HEK293 (cell line): ENCODE measurements at regions not wholly inside any gene's neighbourhood (a gene's known extent, or its start where the extent isn't known, plus 50 kb on each side); places are given as distances from the start of the nearest gene placed in this dataset.

ENCODE experiments used
- CTCF ChIA-PET: fragments of 350-600 bp; formaldehyde crosslinking; extraction: SDS; loops from one replicate; lab custom pipeline; 2021; ENCODE audit warnings: antibody characterized with exemption; lab: Yijun Ruan, JAX
- POLR2A ChIA-PET: fragments of 300-600 bp; formaldehyde crosslinking; extraction: SDS; loops from one replicate; lab custom pipeline; 2020; ENCODE audit warnings: antibody characterized with exemption, inconsistent platforms; lab: Yijun Ruan, JAX
- H3K27ac ChIP-seq: fragments of 200-500 bp; sonication (Bioruptor generic); 2 replicates; pipeline ENCODE4 v1.5.1; 2014; ENCODE audit warnings: low read depth, low read length, control low read depth, inconsistent platforms; ENCODE audit errors: extremely low read depth
- H3K36me3 ChIP-seq, 2 experiments: fragments of 200-500 bp in 1 of 2; sonication (Bioruptor generic) in 1 of 2; 1 replicate in 1 of 2; 2 replicates in 1 of 2; pipeline ENCODE4 v1.5.1; 2014 to 2017; ENCODE audit warnings: inconsistent platforms in 2 of 2, low read length in 2 of 2; ENCODE audit not compliant: control insufficient read depth in 2 of 2, insufficient read depth in 1 of 2
- H3K4me1 ChIP-seq: fragments of 200-500 bp; sonication (Bioruptor generic); 2 replicates; pipeline ENCODE4 v1.5.1; 2014; ENCODE audit warnings: mild to moderate bottlenecking, low read length, inconsistent platforms; ENCODE audit not compliant: control insufficient read depth, insufficient read depth
- H3K4me3 ChIP-seq: 2 replicates; pipeline ENCODE4 v1.5.1; 2011; ENCODE audit warnings: low read depth, mild to moderate bottlenecking, control low read depth, low read length, moderate library complexity
- H3K9me3 ChIP-seq: fragments of 200-500 bp; sonication (Bioruptor generic); 2 replicates; pipeline ENCODE4 v1.5.1; 2014; ENCODE audit warnings: low read depth, low read length, inconsistent platforms; ENCODE audit not compliant: control insufficient read depth, insufficient read depth
- HOXA7 ChIP-seq: sonication (generic); formaldehyde crosslinking; IDR thresholded peaks from 2 replicates; pipeline ENCODE4 v1.8.1; 2022; ENCODE audit warnings: missing genetic modification reagents, borderline replicate concordance
- RBAK ChIP-seq: fragments of 450-650 bp; formaldehyde crosslinking; IDR thresholded peaks from 2 replicates; pipeline ENCODE4 v1.5.1; 2016; ENCODE audit warnings: missing biosample characterization, missing genetic modification characterization
- REPIN1 ChIP-seq: fragments of 450-650 bp; formaldehyde crosslinking; IDR thresholded peaks from 2 replicates; pipeline ENCODE4 v1.5.1; 2017; ENCODE audit warnings: missing biosample characterization, missing genetic modification characterization, low read depth
- SCRT1 ChIP-seq: fragments of 450-650 bp; formaldehyde crosslinking; IDR thresholded peaks from 2 replicates; pipeline ENCODE4 v1.5.1; 2016; ENCODE audit warnings: missing biosample characterization, missing genetic modification characterization, borderline replicate concordance
- YY1 ChIP-seq: fragments of 450-650 bp; formaldehyde crosslinking; IDR thresholded peaks from 2 replicates; pipeline ENCODE4 v1.5.1; 2018; ENCODE audit warnings: missing biosample characterization, missing genetic modification characterization
- ZBTB1 ChIP-seq: fragments of 450-650 bp; formaldehyde crosslinking; IDR thresholded peaks from 2 replicates; pipeline ENCODE4 v1.5.1; 2016; ENCODE audit warnings: missing biosample characterization, missing genetic modification characterization
- ZNF16 ChIP-seq: fragments of 450-650 bp; formaldehyde crosslinking; IDR thresholded peaks from 2 replicates; pipeline ENCODE4 v1.5.1; 2016; ENCODE audit warnings: low read depth, missing biosample characterization, missing genetic modification characterization
- ZNF19 ChIP-seq: fragments of 450-650 bp; formaldehyde crosslinking; IDR thresholded peaks from 2 replicates; pipeline ENCODE4; 2016; ENCODE audit warnings: missing biosample characterization, missing genetic modification characterization, low read depth
- ZNF223 ChIP-seq: fragments of 450-650 bp; formaldehyde crosslinking; IDR thresholded peaks from 2 replicates; pipeline ENCODE4 v1.5.1; 2016; ENCODE audit warnings: missing biosample characterization, missing genetic modification characterization
- ZNF350 ChIP-seq: fragments of 450-650 bp; formaldehyde crosslinking; IDR thresholded peaks from 2 replicates; pipeline ENCODE4 v1.5.0; 2017; ENCODE audit warnings: missing biosample characterization, mild to moderate bottlenecking, missing genetic modification characterization
- ZNF610 ChIP-seq: fragments of 450-650 bp; formaldehyde crosslinking; IDR thresholded peaks from 2 replicates; pipeline ENCODE4 v1.5.1; 2016; ENCODE audit warnings: missing biosample characterization, missing genetic modification characterization, borderline replicate concordance
- ZNF621 ChIP-seq: fragments of 450-650 bp; formaldehyde crosslinking; IDR thresholded peaks from 2 replicates; pipeline ENCODE4 v1.5.1; 2017; ENCODE audit warnings: missing biosample characterization, missing genetic modification characterization
- ZNF624 ChIP-seq: fragments of 450-650 bp; formaldehyde crosslinking; IDR thresholded peaks from 2 replicates; pipeline ENCODE4 v1.5.1; 2017; ENCODE audit warnings: missing biosample characterization, missing genetic modification characterization
- ZNF639 ChIP-seq: fragments of 450-650 bp; formaldehyde crosslinking; IDR thresholded peaks from 2 replicates; pipeline ENCODE4 v1.5.1; 2016; ENCODE audit warnings: missing biosample characterization, missing genetic modification characterization
- ZNF704 ChIP-seq: fragments of 450-650 bp; formaldehyde crosslinking; IDR thresholded peaks from 2 replicates; pipeline ENCODE4 v1.5.1; 2016; ENCODE audit warnings: missing biosample characterization, missing genetic modification characterization
- ZNF768 ChIP-seq: fragments of 450-650 bp; formaldehyde crosslinking; IDR thresholded peaks from 2 replicates; pipeline ENCODE4 v1.5.1; 2018; ENCODE audit warnings: missing biosample characterization, mild to moderate bottlenecking, missing genetic modification characterization
- ZSCAN16 ChIP-seq: fragments of 450-650 bp; formaldehyde crosslinking; IDR thresholded peaks from 2 replicates; pipeline ENCODE4 v1.5.1; 2016; ENCODE audit warnings: missing biosample characterization, missing genetic modification characterization
- TF ChIP-seq, protein P1 (sequence below): fragments of 450-650 bp; formaldehyde crosslinking; IDR thresholded peaks from 2 replicates; pipeline ENCODE4 v1.5.1; 2016; ENCODE audit warnings: missing biosample characterization, missing genetic modification characterization, low read depth
- TF ChIP-seq, protein P2 (sequence below): fragments of 450-650 bp; formaldehyde crosslinking; IDR thresholded peaks from 2 replicates; pipeline ENCODE4 v1.5.1; 2016; ENCODE audit warnings: missing biosample characterization, missing genetic modification characterization
- TF ChIP-seq, protein P3 (sequence below): fragments of 450-650 bp; IDR thresholded peaks from 2 replicates; pipeline ENCODE4 v1.5.1; 2018; ENCODE audit warnings: missing biosample characterization, missing genetic modification characterization

DNA sequence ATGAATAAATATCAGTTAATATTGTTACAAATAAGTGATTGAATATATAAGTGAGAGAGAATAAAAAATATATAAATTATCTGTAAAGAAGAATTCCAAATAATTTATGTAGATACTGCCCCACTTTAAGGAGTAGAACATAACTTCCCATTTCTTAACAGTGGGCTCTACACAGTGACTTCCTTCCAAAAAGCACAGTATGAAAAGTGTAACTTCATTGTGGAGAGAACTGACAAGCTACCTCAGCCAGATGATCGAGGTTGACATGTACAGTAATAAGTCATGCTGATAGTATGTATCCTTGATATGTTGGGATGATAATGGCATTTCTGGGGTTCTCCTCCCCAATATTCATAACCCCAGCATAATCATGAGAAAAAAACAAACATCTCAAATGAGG lies 191.9 kb upstream of the FN1 start:
- ChIA-PET CTCF (interaction anchor here (0.7 kb wide), 1 partner anchor 46 kb away, joined by 3 read pairs; no protein-coding TSS in a partner anchor), POLR2A (no interaction called here)
- no peaks in the 10 kb centered on the region for H3K4me1 ChIP-seq
- no peak overlapping the region for H3K27ac ChIP-seq
- H3K36me3 ChIP-seq: no peaks in the 10 kb centered on the region
- TF ChIP-seq SCRT1 (no peak), ZNF768 (no peak)
- TF ChIP-seq, protein P1, sequence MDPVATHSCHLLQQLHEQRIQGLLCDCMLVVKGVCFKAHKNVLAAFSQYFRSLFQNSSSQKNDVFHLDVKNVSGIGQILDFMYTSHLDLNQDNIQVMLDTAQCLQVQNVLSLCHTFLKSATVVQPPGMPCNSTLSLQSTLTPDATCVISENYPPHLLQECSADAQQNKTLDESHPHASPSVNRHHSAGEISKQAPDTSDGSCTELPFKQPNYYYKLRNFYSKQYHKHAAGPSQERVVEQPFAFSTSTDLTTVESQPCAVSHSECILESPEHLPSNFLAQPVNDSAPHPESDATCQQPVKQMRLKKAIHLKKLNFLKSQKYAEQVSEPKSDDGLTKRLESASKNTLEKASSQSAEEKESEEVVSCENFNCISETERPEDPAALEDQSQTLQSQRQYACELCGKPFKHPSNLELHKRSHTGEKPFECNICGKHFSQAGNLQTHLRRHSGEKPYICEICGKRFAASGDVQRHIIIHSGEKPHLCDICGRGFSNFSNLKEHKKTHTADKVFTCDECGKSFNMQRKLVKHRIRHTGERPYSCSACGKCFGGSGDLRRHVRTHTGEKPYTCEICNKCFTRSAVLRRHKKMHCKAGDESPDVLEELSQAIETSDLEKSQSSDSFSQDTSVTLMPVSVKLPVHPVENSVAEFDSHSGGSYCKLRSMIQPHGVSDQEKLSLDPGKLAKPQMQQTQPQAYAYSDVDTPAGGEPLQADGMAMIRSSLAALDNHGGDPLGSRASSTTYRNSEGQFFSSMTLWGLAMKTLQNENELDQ (tag by site-specific recombination): no peak
- TF ChIP-seq, protein P2, sequence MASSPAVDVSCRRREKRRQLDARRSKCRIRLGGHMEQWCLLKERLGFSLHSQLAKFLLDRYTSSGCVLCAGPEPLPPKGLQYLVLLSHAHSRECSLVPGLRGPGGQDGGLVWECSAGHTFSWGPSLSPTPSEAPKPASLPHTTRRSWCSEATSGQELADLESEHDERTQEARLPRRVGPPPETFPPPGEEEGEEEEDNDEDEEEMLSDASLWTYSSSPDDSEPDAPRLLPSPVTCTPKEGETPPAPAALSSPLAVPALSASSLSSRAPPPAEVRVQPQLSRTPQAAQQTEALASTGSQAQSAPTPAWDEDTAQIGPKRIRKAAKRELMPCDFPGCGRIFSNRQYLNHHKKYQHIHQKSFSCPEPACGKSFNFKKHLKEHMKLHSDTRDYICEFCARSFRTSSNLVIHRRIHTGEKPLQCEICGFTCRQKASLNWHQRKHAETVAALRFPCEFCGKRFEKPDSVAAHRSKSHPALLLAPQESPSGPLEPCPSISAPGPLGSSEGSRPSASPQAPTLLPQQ (tag by site-specific recombination): no peak
- H3K9me3 ChIP-seq: no peaks in the 10 kb centered on the region
- H3K4me3 ChIP-seq: no peak overlapping the region

DNA sequence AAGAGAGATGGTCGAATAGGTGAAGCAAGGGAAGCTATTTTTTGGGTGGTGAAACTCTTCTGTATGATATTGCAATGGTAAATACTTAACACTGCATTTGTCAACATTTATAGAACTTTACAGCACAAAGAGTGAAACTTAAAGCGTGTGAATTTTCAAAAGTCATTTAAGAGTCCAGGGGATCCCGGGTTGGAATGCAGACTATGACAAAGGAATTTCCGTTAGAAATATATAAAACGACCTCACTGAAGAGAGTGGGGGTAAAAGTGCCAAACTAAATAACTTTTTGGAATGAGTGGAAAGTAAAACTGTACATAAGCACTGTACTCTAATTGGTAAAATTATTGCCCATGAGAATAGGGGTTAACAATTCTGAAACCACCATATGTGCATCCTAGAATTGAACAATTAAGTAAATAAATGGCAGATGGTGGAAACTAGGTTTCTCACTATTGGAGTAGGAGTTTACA lies 191.0 kb upstream of the FN1 start:
- CTCF ChIA-PET: interaction anchor here (0.7 kb wide), 1 partner anchor 13 kb away, joined by 3 read pairs; no protein-coding TSS in a partner anchor
- Histone ChIP-seq H3K27ac (no peak overlapping the region), H3K36me3 (no peaks in the 10 kb centered on the region), H3K4me1 (no peaks in the 10 kb centered on the region), H3K9me3 (no peaks in the 10 kb centered on the region), H3K4me3 (no peak overlapping the region)
- TF ChIP-seq ZBTB1 (tag by site-specific recombination) (no peak), ZNF639 (tag by site-specific recombination) (no peak), ZNF16 (tag by site-specific recombination) (no peak), ZNF19 (tag by site-specific recombination) (no peak), HOXA7 (CRISPR knock-in tag) (no peak), ZNF223 (tag by site-specific recombination) (no peak), ZNF624 (tag by site-specific recombination) (no peak), ZNF610 (tag by site-specific recombination) (no peak), REPIN1 (tag by site-specific recombination) (no peak), RBAK (no peak), ZNF350 (tag by site-specific recombination) (no peak), ZSCAN16 (tag by site-specific recombination) (no peak), SCRT1 (no peak), YY1 (tag by site-specific recombination) (no peak), ZNF621 (tag by site-specific recombination) (no peak), ZNF704 (tag by site-specific recombination) (no peak)
- TF ChIP-seq, protein P1 (tag by site-specific recombination): no peak
- TF ChIP-seq, protein P3, sequence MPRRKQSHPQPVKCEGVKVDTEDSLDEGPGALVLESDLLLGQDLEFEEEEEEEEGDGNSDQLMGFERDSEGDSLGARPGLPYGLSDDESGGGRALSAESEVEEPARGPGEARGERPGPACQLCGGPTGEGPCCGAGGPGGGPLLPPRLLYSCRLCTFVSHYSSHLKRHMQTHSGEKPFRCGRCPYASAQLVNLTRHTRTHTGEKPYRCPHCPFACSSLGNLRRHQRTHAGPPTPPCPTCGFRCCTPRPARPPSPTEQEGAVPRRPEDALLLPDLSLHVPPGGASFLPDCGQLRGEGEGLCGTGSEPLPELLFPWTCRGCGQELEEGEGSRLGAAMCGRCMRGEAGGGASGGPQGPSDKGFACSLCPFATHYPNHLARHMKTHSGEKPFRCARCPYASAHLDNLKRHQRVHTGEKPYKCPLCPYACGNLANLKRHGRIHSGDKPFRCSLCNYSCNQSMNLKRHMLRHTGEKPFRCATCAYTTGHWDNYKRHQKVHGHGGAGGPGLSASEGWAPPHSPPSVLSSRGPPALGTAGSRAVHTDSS (tag by site-specific recombination): no peak
- POLR2A ChIA-PET: no interaction called here
